ENCODE measurements at regions not wholly inside any gene's neighbourhood (a gene's known extent, or its start where the extent isn't known, plus 50 kb on each side); places are given as distances from the start of the nearest gene placed in this dataset.

DNA sequence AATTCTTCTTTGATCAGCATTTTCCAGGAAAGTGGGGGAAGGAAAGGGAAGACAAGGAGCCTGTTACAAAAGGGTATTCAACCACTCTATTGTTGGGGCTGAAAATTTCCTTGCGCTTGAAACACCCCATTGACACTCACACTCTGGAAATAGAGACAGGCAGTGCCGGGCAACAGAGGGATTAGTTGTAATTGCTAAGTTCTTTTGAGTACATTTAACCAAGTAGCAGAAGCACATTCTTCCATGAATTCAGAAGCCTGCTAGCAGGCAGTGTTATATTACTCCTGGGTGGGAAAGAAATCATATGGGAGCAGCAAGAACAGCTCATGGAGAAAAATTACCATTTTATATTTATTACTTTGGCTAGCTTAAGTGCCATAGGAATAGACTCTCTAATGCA is 745.5 kb downstream of the C6orf118 start:
- no peak for DNase-seq (ENCODE audit: low read depth in 3 of 3)

DNA sequence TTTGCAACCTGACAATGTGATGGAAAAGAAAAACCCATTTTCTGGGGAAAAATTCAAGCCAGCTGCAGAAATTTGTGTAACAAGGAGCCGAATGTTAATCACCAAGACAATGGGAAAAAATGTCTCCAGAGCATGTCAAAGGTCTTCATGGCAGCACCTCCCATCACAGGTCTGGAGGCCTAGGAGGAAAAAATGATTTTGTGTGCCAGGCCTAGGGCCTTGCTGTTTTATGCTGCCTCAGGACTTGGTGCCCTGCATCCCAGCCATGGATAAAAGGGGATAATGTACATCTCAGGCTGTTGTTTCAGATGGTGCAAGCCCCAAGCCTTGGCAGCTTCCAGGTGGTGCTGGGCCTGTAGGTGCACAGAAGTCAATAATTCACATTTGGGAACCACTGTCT is 747.7 kb downstream of the C6orf118 start:
- no peak for DNase-seq (ENCODE audit: low read depth in 3 of 3)

DNA sequence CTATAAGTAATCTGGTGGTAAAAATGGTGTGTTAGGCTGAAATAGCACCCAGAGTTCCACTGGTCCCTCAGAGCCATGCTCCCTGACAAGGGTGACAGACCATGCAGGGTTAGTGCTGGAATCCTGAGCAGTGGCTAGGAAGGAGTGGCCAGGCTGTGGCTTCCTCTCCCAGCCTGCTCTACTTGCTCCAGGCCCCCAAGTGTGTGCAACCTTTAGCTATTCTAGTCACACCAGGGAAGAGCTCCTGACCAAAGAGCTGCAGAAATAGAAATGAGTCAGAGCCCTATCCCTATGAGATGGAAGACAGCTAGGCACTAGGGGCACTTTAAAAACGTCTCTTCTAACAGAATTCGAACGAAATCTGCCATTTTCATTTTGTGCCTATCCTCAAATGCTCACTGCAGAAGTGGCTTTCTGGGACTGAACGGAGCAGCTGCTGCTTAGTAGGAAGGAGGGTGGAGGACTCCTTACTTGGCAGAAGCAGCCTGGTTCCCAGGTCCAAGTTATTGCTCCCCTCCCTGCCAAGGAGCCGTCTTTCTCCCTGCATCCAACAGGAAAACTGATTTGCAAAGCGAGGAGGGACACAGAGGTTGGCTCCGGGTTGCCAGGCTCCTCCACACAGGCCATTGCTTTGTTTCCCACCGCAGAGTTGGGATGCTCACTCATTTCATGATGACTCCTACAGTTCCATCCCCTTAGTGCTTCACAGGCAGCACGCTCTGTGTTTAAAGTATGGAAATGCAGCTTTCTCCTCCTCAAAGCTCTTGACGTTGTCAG is 754.5 kb downstream of the C6orf118 start:
- no peak for DNase-seq (ENCODE audit: low read depth in 3 of 3)

DNA sequence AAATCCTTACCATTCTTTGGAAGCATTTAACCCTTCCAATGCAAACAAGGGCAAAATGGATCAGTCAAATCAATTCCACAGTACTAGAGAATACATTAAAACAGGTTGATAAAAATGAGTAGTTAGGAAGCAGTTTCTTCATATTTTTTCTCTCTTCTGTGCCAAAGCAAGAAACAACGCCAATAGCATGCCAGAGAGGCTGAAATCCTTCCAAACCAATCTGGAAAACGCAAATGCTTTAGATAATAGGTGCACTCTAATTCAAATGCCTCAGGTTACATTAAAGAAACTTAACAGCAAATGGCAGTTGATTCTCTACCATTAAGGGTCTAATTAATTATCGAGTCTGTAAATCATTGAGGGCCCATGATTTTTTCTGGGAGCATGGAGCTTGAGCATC is 755.2 kb downstream of the C6orf118 start:
- DNase-seq (ENCODE audit: low read depth in 3 of 3): no peak

DNA sequence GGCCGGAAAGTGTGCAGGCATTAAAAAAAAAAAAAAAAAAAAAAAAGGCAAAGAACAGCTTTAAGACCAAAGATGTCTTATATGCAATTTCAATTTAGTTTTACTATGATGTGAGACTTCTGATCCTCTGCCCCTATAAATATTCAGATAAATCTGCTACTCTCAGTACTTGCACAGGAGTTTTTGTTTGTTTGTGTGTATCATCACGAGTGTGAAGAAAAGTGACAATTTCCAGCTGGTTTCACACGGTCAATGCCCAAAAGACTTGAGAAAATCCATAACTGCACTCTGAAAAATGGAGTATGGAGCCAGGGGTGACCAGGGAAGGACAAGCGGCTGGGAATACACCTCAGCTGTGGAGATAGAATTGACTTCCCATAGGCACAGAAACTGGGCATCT is 757.7 kb downstream of the C6orf118 start:
- DNase-seq (ENCODE audit: low read depth in 3 of 3): no peak

DNA sequence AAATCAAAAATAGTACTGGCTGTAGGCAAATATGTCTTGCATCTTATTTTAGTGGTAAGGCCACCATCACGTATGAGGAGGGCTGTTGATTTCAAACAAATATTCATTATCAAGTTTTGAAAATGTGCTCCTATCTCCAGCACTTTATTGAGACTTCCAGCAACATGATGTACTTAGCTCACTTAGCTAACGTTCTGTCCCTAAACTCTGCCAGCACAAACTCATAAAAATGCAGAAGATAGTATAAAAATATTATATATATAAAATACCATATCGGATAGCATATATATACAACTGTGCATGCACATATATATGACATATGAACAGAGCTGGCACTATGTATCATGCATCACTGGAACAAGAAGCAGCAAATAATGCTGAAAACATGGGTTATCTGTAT is 762.3 kb downstream of the C6orf118 start:
- no peak for DNase-seq (ENCODE audit: low read depth in 3 of 3)

DNA sequence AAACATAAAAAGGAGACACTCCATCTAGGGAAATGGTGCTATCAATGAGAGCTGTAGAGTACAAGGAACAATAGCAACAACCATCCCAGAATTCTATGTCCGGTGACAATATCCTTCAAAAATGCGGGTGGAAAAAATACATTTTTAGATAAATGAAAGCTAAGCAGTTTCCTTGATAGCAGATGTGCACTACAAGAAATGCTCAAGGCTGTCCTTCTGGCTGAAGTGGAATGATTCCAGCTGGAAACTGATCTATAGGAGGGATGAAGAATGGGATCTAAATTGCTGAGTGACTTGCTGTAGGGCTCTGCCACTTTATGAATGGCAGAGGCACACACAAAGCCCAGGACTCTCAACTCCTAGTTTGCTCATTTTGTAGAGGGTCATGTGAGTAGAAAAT is 763.1 kb downstream of the C6orf118 start:
- no peak for DNase-seq (ENCODE audit: low read depth in 3 of 3)

DNA sequence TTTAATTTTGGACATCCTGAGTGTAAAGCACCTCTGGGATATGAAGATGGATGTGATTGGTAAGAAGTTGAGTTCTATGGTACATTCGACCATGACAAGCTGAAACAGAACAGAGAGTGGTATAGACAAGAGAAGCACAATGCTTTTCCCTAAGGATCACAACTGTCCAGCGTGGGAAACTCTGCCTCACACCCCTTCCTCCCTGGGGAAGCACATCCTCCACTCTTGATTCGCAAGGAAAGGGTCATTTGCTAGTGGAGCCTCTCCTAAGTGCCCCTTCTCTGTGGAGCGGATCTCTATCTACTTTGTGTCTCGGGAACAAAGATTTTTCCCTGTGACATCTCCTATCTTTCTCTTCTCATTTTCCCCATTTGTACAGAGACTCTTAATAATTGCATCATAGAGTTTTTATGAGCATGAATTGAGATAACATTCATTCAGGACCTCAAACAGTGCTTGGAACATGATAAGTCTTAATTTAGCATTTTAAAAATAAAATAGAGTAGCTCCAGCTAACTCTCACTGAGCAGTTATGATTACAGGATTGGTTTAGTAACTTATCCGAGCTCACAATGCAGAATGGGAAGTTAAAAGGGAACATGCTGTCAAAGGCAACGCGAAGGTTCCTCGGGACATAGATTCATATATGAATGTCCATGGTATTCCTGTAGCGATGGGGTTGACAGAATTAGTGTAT is 775.2 kb downstream of the C6orf118 start:
- no peak for DNase-seq (ENCODE audit: low read depth in 3 of 3)

DNA sequence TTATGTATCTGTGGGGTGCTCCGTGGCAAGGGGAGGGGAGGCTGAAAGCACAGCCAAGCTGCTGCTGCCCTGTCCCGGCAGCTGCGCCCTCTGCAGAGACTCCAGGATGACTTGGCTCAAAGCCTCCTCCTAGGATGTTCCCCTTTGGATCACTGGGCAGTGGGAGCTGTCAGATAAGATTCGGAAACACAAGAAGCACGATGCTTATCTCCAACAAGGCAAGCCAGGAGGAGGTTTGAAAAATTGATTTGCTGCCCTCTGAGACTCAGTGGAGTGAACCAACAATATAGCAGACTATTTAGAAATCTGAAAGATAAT is 776.4 kb downstream of the C6orf118 start:
- no peak for DNase-seq (ENCODE audit: low read depth in 3 of 3)

DNA sequence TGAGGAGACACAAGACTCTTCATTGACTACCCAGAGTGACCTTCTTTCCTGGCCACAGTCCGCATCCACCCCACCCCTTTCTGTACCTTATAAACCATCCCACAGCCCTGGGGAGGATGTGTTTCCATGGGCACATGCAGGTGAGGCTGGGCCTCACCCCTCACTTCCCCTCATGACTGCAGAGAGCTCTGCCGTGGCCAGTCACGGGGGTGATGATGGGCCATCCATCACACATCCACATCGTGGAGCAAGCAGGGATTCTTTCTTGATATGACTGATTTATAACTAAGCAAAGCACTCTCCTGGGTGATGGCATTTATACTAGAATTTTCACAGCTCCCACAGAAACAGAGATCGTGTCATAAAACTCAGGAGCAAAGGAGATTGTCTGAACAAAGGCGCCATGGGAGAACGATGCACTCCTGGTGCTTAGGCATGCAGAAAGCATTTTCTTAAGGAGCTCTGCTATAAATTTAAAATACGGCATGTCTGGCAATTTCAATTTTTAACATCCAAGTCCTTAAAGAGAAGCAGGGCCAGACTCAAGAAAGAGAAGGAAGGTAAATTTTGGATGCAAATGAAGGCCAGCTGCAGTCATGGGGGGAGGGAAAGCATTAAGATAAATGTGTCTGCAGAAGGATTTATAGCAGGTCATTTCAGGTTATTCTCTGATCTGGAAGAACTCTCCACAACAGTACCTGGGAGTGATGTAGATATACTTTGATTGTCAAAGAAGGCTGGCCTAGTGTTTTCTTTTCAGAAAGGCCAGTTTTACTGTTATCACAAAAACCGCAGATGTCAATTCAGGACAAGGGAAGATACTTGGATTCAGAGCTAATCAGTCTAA is 777.0 kb downstream of the C6orf118 start:
- no peak for DNase-seq (ENCODE audit: low read depth in 3 of 3)

DNA sequence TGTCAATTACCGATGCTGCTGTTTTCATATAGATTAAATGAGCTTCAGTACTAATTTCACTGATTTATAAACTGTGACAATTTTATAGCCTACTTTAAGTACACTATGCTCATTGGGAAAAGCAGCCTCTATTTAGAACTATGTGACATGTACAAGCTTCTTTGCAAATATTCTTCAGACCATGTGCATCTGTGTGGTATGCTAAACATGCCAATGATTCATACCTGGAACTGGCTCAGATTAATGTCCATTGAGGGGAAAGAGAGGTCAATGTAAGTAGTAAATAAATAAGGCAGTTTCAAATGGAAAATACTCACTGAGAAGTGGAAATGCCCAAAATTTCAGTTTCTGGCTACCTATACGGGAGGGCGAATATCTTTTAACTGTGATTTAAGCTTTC is 777.7 kb downstream of the C6orf118 start:
- no peak for DNase-seq (ENCODE audit: low read depth in 3 of 3)

DNA sequence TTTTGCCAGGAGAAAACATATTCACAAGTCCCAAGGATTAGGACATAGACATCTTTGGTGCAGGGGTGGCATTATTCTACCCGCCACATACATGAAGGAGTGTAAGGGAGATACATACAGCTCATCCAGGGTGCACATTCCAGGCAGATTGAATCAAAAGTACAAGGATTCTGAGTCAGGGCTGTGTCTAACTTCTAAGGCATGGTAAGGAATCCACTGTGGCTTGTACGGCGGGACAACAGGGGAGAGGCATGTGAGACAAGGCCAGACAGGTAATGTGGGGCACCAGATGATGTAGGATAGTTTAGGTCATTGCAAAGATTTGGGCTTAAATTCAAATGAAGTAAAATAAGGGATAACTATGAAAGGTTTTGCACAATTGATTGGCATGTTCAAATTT is 780.9 kb downstream of the C6orf118 start:
- DNase-seq (ENCODE audit: low read depth in 3 of 3): no peak

DNA sequence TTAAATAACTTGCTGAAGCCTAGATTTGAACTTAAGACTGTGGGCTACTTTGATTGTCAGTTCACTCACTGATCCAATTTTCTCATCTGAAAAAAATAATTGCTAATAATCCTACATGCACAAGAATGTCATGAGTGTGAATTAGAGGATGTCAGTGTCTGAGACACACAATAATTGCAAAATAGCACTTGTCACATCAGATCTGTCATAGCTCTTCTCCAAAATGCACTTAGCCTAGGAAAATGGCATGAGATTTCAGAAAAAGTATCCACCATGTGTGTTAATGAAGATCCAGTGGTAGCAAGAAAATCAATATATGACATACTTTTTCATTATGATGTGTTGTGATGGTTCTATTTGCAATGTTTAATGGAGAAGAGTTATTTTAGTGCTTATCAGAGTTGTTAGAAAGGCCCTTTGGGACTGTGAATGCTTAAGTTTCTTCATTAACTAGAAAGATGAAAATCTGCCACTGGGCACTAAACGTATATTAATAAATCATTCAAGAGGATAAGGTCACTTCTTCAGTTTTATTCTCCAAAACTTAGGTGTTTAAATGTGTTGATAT is 786.2 kb downstream of the C6orf118 start:
- no peak for DNase-seq (ENCODE audit: low read depth in 3 of 3)

DNA sequence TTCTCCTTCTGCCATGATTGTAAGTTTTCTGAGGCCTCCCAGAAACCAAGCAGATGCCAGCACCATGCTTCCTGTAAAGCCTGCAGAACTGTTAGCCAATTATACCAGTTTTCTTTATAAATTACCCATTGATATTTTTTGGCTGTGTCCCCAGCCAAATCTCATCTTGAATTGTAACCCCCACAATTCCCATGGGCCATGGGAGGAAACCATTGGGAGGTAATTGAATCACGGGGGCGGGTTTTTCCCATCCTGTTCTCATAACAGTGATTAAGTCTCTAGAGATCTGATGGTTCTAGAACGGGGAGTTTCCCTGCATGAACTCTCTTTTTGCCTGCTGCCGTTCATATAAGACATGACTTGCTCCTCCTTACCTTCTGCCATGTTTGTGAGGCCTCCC is 788.5 kb downstream of the C6orf118 start:
- DNase-seq (ENCODE audit: low read depth in 3 of 3): no peak

DNA sequence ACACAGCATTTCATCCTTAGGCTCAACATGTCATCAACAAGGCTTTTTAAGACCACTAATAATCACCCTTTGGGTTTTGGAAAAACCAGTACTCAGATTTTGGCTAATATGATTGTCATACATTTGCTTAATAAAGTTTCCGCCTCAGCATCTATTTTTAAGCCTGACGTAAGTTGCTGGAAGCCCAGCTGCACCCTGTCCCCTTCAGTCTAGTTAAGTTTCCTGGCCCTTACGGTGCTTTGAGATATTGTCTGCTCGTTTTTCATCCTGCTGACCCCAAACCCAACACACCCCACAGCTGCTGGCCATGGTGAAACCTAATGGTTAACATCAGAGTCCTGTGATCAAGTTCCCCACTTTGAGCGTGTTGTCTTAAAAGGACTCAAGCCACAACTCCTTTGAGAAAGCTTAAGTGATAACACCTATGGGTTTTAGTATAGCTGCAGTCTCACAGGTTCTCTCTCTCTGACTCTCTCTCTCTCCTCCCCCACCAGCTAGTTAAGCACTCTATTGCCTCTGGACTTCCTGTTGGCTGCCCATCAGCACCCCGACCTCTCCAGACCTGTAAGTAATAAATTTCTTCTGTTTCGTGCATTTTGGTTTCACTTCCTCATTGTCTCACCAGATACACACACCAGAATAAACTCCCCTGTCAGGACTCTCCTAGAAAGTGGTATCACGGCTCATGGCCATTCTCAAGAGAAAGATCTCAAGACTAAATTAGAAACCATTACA is 802.0 kb downstream of the C6orf118 start:
- DNase-seq (ENCODE audit: low read depth in 3 of 3): no peak

DNA sequence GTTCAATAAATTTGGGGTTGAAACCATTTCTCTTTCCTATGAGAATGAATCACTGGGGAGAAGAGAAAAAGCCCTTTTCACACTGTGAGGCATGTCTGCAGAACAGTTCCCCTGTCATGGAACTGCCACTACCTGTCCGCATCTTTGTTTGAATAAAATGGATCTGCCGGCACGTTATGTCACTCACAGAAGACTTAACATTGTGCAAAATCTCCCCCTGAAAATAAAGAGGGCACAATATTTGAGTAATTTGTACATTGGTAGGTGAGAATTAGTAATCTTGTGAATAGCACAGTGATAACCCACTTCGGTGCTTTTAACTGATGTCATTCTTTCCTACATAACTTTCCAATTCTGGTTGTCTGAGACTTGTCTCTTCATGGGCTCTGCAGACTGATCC is 804.0 kb downstream of the C6orf118 start:
- DNase-seq (ENCODE audit: low read depth in 3 of 3): no peak

DNA sequence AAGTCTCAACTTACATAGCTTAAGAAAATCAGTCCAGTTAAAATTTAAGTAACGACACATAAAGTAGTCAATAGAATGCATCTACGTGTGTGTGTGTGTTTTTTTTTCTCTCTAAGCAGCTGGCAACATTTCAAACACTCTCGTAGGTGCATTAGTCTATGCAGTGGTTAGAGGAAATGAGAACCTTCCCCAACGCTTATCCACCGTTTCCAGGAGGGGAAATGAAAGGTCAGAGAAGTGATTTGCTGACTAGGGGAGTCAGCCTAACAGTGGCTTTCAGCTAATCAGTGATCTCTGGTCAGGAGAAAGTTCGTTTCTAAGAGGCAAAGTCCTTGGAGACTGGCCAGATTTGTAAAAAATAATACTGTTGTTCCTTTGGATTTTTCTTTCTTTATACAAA is 806.6 kb downstream of the C6orf118 start:
- no peak for DNase-seq (ENCODE audit: low read depth in 3 of 3)

DNA sequence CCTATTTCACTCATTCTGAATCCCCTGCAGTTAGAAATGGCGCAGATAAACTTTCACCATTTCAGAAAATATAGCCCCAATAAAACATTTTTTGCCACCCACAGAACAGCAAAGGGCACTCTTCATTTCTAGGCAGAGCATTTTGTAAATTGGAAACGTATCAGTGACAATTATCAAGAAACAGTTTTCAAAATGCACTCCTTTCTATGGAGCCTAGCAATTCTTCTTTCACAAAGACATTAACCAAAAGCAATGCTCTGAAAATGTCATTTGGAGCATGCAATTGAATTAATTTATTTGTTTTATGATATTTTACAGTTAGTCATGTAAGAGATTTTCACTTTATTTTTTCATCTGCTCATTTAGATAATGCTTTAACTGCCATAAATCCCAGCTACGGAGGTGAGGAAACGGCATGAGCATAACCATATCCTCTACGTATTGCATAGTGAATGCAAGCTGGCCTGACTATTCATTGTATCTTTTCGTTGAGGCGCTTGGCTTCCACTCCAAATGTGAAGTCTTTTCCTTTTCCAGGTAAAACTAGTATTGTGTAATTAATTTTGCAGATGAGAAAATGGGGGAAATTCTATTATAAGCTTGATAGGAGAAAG is 813.4 kb downstream of the C6orf118 start:
- DNase-seq (ENCODE audit: low read depth in 3 of 3): no peak

DNA sequence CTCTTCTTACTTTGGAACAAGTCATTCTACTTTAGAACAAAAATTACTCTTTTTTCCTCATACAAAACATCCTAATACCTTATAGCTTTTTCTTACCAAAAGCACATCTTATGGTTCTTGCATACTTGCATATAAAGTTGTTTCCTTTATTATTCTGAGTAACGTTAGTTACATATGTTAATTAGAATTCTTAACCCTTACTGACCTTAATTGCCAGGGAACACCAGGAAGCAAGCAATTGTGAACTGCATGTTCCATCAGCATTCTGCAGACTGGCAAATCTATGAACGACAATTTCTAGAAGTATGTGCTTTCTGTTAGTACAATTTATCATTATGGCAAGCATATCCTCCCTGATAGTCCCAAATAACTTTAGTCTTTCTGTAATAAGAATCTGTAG is 831.0 kb downstream of the C6orf118 start:
- DNase-seq (ENCODE audit: low read depth in 3 of 3): no peak

DNA sequence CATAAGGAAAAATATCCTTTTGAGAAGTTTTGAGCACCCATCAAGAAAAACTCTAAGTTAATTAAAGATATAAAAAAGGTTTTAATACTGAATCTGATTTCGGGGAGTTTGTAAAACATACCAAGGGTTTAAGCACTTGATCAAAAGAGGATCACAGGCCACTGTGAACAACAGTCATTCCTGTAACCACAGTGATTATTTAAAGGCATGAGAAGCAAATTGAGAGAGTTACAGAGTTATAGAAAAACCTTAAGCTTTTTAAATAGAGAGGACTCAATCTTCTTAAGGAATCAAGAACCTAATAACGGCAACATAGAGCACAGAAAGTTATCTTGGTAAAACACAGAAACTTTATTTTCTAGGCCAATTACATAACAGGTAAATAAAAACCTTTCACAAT is 831.6 kb downstream of the C6orf118 start:
- no peak for DNase-seq (ENCODE audit: low read depth in 3 of 3)

DNA sequence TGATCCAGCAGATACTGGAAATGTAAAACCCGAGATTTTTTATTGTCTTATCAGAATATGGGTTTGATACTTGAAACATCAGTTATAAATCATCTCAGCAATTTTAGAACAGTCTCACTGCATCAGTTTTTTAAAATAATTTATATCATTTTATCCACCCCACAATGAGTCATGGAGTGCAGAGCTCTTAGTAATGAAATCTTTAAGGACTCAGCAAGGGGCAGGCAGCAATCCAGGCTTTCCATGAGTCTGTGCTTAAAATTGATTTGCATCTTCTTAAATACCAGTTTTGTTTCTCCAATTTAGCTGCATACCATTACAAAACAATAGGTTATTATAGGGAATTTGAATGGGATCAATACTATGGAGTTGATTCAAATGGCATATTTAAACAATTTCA is 832.3 kb downstream of the C6orf118 start:
- DNase-seq (ENCODE audit: low read depth in 3 of 3): no peak

Measured in stimulated activated CD4-positive, alpha-beta T cell treated with anti-CD3 and anti-CD28 coated beads, TNF-alpha, amount 100 ng/mL, for 24 hours (primary cell).